ENCODE measurements at regions not wholly inside any gene's neighbourhood (a gene's known extent, or its start where the extent isn't known, plus 50 kb on each side); places are given as distances from the start of the nearest gene placed in this dataset.

DNA sequence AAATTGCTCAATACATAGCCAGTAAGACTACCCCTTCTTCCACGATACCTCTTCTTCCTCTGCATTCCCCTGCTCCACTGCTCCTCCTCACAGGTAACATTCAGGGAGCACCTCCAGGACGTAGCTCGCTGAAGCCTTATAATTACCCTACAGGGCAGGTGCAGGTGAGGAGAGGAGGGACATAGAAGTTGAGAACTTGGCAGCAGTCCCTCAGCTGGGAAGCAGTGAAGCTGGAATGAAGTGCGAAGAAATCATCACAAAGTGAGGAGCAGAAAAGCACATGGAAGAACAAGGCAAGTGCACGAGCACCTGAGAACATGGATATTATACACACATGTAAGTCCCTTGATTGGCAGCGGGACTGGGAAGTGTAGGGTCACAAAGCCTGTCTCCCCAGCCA is 118.2 kb downstream of the HSD17B3 start:
- no peak for DNase-seq
- in situ Hi-C loops (cut with MboI; ENCODE audit: low pct_unique_long_range_greater_than_20kb, low sequenced_read_pairs): no loop called here

DNA sequence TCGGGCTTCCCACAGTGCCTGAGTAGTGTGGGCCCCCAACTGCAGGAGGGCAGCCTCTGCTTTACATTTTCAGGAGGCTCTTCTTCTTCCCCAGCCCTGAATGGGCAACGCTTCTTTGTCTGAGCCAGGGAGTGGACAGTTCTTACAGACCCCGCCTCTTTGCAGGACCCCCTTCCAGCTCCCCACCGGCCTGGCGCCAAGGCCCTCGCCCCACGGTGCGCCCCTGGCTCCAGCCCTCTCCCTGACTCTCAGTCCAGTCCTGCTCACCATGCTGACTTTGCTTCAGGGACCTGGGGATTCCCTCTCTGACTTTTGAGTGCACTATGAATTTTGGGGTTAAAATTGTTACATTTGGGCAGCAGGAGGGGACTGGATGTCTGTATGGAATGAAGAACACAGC is 123.8 kb downstream of the HSD17B3 start:
- DNase-seq: no peak
- in situ Hi-C loops (cut with MboI; ENCODE audit: low pct_unique_long_range_greater_than_20kb, low sequenced_read_pairs): no loop called here

DNA sequence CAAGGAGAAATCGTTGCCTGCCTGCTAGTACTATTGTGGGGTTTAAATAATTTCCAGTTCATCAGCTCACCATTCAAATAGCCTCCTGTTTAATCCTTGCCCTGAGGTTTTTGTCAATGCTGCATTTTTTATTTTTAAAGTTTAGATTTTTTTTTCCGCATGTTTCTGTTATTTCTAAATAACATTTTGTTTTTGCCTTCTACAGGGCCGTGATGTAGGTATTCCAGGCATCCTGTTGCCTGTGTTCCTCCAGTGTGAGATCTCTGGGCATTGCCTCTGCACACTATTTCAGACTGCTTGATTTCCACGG is 124.3 kb downstream of the HSD17B3 start:
- in situ Hi-C loops (cut with MboI; ENCODE audit: low pct_unique_long_range_greater_than_20kb, low sequenced_read_pairs): no loop called here

DNA sequence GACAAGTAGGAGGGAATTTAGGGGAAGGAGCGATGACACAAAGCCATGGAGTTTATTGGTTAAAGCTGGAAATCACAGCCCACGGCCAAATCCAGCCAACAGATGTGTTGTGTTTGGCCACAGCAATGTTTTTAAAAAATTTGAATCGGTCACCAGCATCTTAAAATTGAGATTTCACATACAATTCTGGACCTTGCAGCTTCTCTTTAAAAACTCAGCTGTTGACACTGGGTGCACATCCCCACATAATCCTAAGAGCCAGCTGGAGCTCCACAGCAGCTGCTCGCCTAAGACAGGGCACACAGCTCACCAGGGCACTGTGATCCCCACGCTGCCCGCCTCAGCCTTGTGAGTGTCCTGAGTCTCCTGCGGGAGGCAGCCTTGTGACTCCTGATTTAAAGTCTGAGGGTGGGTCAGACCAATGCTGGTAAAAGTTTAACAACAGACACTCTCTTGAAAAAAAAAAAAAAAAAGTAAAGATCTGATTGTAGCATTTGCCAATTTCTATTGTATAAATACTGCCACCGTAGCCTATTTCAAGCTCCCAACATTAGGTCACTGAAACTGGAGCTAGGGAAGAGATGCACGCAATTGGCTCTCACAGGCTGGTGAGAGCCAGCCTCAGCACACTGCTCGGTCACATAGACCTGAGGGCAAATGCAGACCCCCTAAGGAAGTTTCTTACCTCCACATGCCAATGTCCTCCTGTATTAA is 124.8 kb downstream of the HSD17B3 start:
- in situ Hi-C loops (cut with MboI; ENCODE audit: low pct_unique_long_range_greater_than_20kb, low sequenced_read_pairs): no loop called here
- no peak for DNase-seq

More for the DNA sequence above, 124.3 kb downstream of the HSD17B3 start:
- no peak for DNase-seq

DNA sequence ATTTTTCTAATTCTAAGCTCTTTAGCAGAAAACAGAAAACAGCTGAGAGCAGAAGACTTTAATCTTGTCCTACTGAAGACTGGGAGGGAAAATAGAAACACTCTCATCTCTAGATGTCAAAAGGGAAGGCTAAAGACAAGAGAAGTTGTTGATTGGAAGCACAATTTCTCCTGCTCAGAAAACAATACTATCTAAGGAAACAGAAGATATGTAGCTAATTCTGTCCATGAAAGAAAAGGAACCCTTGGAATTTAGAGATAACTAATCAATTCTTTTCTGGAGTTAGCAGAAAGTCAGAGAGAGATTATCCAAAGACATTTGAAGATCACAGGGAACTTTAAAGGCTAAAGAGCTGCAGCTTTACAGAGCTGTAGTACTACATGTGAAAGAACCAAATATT is 126.2 kb downstream of the HSD17B3 start:
- no peak for DNase-seq
- in situ Hi-C loops (cut with MboI; ENCODE audit: low pct_unique_long_range_greater_than_20kb, low sequenced_read_pairs): no loop called here

DNA sequence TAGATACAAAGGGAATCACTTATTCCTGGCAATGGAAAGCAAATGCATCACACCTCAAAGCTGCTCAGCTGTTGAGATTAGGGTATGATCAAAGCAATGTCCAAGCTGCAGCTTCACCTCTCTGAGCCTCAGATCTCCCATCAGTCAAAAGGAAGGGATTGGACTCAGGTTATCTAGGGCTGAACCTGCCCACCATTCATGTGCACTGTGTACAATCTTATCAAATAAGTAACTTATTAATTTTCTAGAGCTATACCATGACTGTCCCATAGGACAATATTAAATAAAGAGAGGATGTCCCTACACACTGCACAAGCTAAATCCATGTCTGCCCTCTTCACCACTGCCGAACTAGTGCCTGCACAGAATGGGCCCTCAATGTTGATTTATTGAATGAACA is 127.0 kb downstream of the HSD17B3 start:
- DNase-seq: no peak
- in situ Hi-C loops (cut with MboI; ENCODE audit: low pct_unique_long_range_greater_than_20kb, low sequenced_read_pairs): no loop called here

DNA sequence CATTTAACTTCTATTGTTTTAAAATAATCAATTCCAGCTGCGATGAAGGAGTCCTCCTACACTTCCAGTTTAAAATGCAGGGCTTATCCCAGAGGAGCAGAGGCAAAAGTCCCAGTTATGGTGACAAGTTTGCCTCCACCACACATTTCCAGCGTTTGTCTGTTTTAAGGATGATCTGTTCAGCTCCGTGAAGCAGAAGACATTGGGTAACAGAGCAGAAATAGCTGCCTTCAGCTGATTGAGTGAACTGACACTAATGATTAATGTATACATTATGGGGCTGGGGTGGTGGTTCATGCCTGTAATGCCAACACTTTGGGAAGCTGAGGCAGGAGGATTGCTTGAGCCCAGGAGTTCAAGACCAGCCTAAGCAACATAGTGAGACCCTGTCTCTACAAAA is 127.6 kb downstream of the HSD17B3 start:
- DNase-seq: no peak
- in situ Hi-C loops (cut with MboI; ENCODE audit: low pct_unique_long_range_greater_than_20kb, low sequenced_read_pairs): no loop called here

DNA sequence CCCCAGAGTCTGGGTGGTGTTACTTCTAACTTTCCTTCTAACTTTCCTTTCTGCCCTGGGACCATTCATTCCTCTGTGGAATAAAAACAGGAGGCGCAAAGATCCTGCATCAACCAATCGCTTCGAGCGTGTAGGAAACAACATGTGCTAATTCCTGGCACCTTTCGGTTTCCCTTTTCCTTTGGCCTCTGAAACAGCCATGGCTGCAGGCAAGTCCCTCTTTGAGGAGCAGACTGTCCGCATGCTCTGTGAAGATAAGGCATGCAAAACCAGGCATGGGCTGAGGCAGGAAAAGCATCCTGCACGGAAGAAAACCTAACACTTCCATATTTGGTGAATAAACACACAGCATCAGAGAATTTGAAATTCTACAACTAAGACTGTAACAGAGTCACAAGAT is 128.3 kb downstream of the HSD17B3 start:
- in situ Hi-C loops (cut with MboI; ENCODE audit: low pct_unique_long_range_greater_than_20kb, low sequenced_read_pairs): no loop called here
- DNase-seq: no peak

DNA sequence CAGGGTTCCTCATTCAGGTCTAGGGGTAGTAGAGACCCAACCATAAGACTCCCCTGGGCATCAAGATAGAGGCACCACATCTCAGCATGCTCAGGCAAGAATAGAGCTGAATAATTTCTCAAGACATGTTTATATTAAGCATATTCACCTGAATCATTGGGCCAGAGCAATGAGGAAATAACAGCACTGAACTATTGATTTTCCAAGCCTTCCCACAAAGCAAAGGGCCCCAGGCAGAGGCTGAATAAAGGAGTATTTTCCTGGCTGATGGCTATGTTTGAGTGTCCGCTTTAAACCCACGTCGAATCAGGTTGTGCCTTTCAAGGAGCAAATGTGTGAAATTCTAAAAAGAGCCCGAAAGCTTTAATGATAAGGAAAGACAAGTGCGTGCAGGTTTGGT is 129.2 kb downstream of the HSD17B3 start:
- in situ Hi-C loops (cut with MboI; ENCODE audit: low pct_unique_long_range_greater_than_20kb, low sequenced_read_pairs): no loop called here
- DNase-seq: no peak

DNA sequence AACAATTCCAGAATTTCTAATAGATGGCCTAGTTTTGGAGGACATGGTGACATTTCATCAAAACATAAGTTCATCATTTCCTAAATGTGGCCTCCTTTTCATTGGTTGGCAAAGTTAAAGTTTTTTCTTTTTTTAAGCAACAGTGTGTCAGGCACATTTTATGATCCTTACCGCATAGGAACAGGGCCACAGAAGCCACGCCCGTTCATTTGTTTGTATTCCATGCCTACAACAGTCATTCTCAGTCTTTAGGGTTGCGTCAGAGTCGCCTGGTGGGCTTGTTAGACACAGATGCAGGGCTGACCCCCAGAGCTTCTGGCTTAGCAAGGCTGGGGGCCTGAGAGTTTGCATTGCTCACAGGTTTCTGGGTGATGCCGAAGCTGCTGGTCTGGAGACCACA is 130.2 kb downstream of the HSD17B3 start:
- in situ Hi-C loops (cut with MboI; ENCODE audit: low pct_unique_long_range_greater_than_20kb, low sequenced_read_pairs): no loop called here
- DNase-seq: no peak

DNA sequence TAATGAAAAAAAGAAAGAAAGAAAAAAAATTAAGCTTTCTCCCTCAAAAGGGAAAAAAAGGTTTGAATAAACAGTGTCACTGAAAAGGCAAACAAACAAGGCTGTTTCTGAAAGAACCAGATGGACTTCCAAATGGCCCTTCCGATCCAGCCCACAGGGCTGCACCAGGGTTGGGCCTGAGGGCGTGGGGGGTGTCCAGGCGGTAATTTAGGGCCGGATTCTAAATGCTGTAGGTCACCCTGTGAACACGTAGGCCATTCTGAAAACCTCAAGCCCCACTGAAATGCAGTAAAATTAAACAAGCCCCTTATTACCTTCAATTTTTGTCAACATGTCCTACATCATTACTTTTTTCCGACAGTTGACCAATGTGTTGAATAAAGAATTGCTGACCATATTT is 132.1 kb downstream of the HSD17B3 start:
- in situ Hi-C loops (cut with MboI; ENCODE audit: low pct_unique_long_range_greater_than_20kb, low sequenced_read_pairs): no loop called here
- no peak for DNase-seq

DNA sequence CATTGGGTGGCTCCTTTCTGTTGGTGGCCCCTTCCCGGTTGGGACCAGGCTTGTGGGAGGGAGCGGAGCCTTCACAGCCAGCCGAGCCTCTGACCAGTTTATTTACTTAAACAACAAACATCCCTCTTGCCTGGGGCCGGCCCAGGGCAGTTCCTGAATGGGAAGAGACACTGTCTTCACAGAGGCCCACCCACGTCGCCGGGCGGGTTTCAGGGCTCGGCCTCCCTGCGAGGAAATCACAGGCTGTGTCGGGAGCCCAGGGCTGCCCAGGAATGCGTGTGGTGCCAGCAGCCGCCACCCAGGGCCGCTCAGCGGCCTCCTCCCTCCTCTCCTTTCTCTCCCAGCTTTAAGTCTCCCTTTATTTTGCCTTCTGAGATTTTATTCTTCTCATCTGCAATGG is 132.5 kb downstream of the HSD17B3 start:
- DNase-seq: no peak
- in situ Hi-C loops (cut with MboI; ENCODE audit: low pct_unique_long_range_greater_than_20kb, low sequenced_read_pairs): no loop called here

DNA sequence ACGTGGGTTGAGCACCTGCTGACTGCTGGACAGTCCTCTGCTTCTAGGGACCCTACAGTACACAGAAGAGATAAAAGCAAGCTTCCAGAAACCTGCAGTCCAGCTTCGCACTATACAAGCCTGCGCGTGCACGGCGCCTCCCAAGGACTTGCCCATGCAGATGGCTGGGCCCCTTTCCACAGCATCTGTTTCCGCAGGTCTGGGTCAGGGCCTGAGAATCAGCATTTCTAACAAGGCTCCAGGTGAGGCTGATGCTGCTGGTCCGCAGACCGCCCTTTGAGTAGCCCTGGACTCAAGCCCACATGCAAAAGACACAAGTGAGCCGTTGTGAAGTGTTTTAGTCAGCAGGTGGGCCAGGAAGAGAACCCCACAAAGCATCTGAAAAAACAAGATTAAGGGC is 133.1 kb downstream of the HSD17B3 start:
- in situ Hi-C loops (cut with MboI; ENCODE audit: low pct_unique_long_range_greater_than_20kb, low sequenced_read_pairs): no loop called here
- DNase-seq: no peak

DNA sequence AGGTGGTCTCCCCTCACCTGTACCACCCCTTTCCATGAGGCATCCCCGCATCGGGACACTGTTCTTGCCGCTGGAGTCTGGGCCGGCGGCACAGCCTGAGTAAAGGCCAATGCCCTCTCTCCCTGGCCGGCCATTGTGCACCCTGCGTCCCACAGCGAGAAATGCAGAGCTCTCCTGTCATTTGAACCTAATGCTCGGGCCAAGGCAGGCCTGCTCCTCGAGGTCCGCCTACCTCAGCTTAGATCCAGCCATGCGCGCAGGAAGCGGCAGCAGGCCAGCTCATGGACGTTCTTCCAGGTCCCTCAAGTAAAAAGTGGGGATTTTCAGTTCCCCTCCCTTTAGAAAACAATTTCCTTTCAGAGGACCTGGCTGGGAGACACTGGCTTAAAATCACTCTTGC is 135.0 kb downstream of the HSD17B3 start:
- in situ Hi-C loops (cut with MboI; ENCODE audit: low pct_unique_long_range_greater_than_20kb, low sequenced_read_pairs): no loop called here
- DNase-seq: no peak

DNA sequence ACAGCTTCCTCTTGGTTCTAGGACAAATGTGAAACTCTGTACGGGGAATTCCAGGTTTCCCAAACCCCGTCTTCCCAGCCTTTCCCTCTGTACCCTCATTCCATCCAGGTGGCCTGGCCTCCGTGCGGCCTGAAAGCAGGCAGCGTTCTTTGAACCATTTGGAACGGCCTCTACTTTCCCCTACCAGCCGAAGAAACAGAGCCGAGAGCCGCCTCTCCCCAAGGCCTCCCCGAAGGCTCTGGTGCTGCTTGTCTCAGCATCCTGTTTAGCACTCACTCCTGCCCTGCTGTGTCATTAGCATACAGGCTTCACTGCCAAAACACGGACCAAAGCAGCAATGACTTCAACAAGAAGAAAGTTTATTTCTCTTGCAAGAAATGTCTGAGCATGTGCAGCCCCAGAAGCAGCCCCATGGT is 137.7 kb downstream of the HSD17B3 start:
- no peak for DNase-seq
- in situ Hi-C loops (cut with MboI; ENCODE audit: low pct_unique_long_range_greater_than_20kb, low sequenced_read_pairs): no loop called here

DNA sequence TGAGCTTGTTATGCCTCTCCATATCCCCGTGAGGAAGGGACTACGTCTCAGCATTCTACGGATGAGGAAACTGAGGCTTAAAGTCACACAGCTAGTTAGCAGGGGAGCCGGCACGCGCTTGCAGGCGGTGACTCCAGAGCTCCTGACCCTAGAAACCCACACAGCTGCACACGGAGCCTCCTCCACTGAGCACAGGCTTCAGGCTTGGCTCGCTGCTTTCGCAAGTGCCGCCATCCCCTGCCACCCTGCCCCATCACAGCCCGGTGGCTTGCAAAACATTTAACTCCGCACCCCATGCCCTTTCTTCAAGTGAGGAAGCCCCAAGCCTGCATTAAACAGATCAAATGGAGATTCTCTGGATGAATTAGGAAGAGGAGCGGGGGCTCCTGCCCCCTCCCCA is 138.3 kb downstream of the HSD17B3 start:
- no peak for DNase-seq
- in situ Hi-C loops (cut with MboI; ENCODE audit: low pct_unique_long_range_greater_than_20kb, low sequenced_read_pairs): no loop called here

DNA sequence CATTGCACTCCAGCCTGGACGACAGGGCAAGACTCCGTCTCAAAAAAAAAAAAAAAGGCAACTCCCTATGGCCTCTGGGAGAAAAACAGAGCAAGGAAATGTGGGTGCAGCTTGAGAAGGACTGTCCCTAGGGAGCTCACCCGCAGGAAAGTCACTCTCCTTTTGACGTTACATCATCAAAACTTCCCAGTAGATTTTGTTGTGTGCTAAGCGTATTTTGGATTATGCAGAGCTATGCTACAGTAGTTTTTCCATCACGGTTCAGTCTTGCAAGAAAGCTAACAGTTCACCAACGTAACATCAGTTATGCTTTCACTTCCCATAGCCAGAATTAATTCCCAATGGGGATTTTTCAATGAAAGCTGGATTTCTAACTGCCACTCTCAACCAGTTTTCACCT is 138.8 kb downstream of the HSD17B3 start:
- no peak for DNase-seq
- in situ Hi-C loops (cut with MboI; ENCODE audit: low pct_unique_long_range_greater_than_20kb, low sequenced_read_pairs): no loop called here

DNA sequence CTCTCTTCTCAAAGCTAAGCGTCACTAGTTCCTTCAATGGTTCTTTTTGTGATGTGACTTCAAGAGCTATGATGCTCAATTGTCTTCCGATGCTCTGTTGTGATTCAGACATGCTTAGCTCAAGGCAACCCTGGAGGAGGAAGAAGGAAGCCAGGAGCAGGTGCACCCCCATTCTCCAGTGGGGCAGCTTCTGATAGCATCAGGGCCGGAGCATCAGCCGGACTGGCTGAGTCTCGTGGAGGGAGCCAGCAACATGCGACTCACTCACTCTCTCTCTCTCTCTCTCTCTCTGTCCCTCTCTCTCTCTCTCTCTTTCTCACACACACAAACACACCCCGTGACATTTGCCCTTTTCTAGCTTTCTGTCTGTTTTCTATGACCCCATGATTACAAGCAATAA is 140.2 kb downstream of the HSD17B3 start:
- in situ Hi-C loops (cut with MboI; ENCODE audit: low pct_unique_long_range_greater_than_20kb, low sequenced_read_pairs): no loop called here
- DNase-seq: no peak

DNA sequence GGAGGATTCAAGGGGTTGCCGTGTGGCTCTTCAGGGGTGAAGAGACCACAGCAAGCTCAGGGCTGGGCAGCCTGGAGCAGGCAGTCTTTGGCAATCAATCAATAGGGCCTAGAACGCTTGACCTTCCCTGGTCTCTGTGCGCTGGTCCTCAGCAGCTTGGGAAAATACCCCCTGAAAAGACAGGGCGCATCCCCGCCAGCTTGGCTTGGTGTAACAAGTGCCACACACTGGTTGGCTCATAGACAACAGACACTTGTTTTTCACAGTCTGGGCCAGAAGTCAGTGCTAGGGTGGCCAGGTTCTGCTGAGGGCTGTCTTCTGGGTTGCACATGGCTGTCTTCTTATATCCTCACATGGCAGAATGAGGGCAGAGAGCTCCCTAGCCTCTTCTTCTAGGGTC is 141.1 kb downstream of the HSD17B3 start:
- no peak for DNase-seq
- in situ Hi-C loops (cut with MboI; ENCODE audit: low pct_unique_long_range_greater_than_20kb, low sequenced_read_pairs): no loop called here

DNA sequence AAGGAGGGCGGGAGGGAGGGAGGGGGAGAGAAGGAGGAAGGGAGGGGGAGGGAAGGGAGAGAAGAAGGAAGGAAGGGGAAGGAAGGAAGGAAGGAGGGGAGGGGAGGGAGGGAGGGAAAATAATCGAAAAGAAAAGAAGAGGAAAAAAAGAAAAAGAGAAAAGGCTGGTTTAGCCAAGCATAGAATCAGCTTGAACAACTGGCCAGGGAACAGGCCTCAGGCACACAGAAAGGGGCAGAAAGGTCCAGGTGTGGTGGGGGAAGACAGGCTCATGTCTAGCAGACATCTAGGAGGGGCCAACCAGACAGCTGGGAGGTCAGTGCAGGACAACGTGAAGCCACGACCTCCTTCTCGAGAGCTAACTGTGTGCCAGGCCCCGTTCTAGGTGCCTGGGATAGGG is 141.8 kb downstream of the HSD17B3 start:
- no peak for DNase-seq
- in situ Hi-C loops (cut with MboI; ENCODE audit: low pct_unique_long_range_greater_than_20kb, low sequenced_read_pairs): no loop called here

DNA sequence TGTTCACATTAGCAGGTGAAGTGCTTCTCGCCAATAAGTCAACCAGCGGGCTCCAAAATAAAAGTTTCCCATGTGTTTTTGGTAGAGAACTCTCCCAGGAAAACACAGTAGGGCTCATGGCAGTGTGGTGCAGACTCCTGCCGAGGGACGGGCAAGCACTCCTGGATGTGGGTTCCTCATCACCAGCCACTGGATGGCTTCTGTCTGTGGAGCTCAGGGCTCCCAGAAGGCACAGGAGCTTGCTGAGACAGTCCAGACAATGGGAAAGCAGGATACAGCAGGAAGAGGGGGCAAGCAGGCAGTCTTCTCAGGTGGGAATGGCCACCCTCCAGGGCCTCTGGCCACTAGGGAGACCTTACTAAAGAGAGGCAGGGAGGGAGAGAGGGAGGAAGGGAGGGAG is 142.4 kb downstream of the HSD17B3 start:
- in situ Hi-C loops (cut with MboI; ENCODE audit: low pct_unique_long_range_greater_than_20kb, low sequenced_read_pairs): no loop called here
- no peak for DNase-seq
